Tibial artery (tissue), 4 donors: ENCODE measurements at regions not wholly inside any gene's neighbourhood (a gene's known extent, or its start where the extent isn't known, plus 50 kb on each side); places are given as distances from the start of the nearest gene placed in this dataset.

Experiments used
- DNase-seq, 2 donors: peaks; one replicate each; pipeline ENCODE4 v3.0.0-alpha.2; 2019
- H3K27ac ChIP-seq, 2 donors: fragments of 200-600 bp; sonication (generic) in 1 of 2; 1 replicate in 1 of 2; 2 replicates in 1 of 2; pipeline ENCODE4 v1.5.1; 2018 to 2019; ENCODE audit warnings: mild to moderate bottlenecking in 1 of 2
- H3K27me3 ChIP-seq, 2 donors: fragments of 200-600 bp; sonication (generic) in 1 of 2; one replicate each; pipeline versions ENCODE4 v1.5.1 to v1.6.0; 2016 to 2019
- H3K36me3 ChIP-seq, 3 donors: fragments of 200-600 bp; sonication (generic) in 2 of 3; one replicate each; pipeline ENCODE4 v1.5.1; 2016 to 2019; ENCODE audit warnings: mild to moderate bottlenecking in 2 of 3
- H3K4me1 ChIP-seq, 4 donors: fragments of 200-600 bp; sonication (generic) in 2 of 4; 1 replicate in 3 of 4; 2 replicates in 1 of 4; pipeline ENCODE4 v1.5.1; 2016 to 2019
- H3K4me3 ChIP-seq, 2 donors: fragments of 200-600 bp; sonication (generic) in 1 of 2; 1 replicate in 1 of 2; 2 replicates in 1 of 2; pipeline ENCODE4 v1.5.1; 2018 to 2019; ENCODE audit warnings: mild to moderate bottlenecking in 2 of 2
- H3K9me3 ChIP-seq, 3 donors: fragments of 200-600 bp; sonication (generic) in 1 of 3; one replicate each; pipeline ENCODE4 v1.5.1; 2016 to 2019
- intact Hi-C: fragments of 100-400 bp; cut with DNase I; formaldehyde crosslinking; loops from one replicate; pipeline ENCODE4 v1.15.0; 2023; ENCODE audit warnings: low total_unique reads
- TF ChIP-seq, protein P1 (sequence below), 2 experiments: fragments of 200-600 bp in 1 of 2; fragments of 450-650 bp in 1 of 2; IDR thresholded peaks; one replicate each; pipeline ENCODE4 v1.5.1; 2017 to 2019; ENCODE audit warnings: antibody characterized with exemption in 2 of 2, mild to moderate bottlenecking in 1 of 2, moderate library complexity in 1 of 2

GRCh38 chr10:121121462-121121861, 270.3 kb downstream of the WDR11 start:
- TF ChIP-seq, protein P1, sequence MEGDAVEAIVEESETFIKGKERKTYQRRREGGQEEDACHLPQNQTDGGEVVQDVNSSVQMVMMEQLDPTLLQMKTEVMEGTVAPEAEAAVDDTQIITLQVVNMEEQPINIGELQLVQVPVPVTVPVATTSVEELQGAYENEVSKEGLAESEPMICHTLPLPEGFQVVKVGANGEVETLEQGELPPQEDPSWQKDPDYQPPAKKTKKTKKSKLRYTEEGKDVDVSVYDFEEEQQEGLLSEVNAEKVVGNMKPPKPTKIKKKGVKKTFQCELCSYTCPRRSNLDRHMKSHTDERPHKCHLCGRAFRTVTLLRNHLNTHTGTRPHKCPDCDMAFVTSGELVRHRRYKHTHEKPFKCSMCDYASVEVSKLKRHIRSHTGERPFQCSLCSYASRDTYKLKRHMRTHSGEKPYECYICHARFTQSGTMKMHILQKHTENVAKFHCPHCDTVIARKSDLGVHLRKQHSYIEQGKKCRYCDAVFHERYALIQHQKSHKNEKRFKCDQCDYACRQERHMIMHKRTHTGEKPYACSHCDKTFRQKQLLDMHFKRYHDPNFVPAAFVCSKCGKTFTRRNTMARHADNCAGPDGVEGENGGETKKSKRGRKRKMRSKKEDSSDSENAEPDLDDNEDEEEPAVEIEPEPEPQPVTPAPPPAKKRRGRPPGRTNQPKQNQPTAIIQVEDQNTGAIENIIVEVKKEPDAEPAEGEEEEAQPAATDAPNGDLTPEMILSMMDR (IDR thresholded peaks at IDR 0.05): no peak
- Histone ChIP-seq H3K4me1 (no peaks in the 10 kb centered on the region), H3K4me3 (no peak overlapping the region), H3K36me3 (no peaks in the 10 kb centered on the region), H3K27me3 (no peaks in the 10 kb centered on the region), H3K9me3 (peaks cover 0 to 7% (median 0%) of the 10 kb centered on the region in 3 donors), H3K27ac (no peak overlapping the region)
- intact Hi-C loops: no loop called here
- DNase-seq: no peak

DNA sequence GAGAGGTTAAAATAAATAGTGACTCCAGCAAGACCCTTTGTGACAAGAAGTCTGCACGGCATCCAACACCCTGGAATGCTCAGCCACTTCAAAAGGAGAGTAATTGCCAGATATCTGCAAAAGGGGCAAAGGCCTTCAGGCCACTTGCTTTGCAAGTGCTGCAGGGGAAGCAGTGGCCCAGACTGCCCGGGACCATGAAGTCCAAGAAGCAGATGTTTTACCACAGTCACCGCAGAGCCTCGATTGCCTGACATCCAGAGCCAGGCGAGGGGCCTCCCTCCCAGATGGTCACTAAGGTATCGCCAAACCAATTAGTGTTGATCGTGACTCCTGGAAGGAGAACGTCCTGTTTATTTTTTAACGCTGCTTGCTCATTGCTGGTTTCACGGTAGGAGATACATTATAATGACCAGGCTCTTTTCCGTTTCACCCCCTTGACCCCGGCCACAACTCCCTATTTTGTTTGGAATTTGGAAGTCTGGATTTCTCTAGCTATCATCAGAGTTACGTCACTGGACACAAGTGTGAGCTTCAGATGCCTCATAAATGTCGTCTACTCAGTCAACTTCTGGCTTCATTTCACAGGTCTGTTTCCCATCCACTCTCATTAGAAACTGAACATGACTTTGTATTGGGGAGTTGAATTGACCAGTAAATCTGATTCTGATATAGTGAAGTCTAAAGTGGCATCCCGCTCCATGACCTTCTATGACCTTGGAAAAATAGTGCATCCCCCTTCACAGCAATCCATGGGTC, 276.2 kb downstream of the WDR11 start:
- Histone ChIP-seq H3K27me3 (no peaks in the 10 kb centered on the region), H3K9me3 (peaks cover 0 to 7% (median 0%) of the 10 kb centered on the region in 3 donors), H3K27ac (no peak overlapping the region), H3K4me3 (no peak overlapping the region), H3K36me3 (no peaks in the 10 kb centered on the region), H3K4me1 (no peaks in the 10 kb centered on the region)
- intact Hi-C loops: no loop called here
- TF ChIP-seq, protein P1 (IDR thresholded peaks at IDR 0.05): no peak
- DNase-seq: no peak

GRCh38 chr10:121128164-121128563, 277.0 kb downstream of the WDR11 start:
- TF ChIP-seq, protein P1 (IDR thresholded peaks at IDR 0.05): no peak
- Histone ChIP-seq H3K36me3 (no peaks in the 10 kb centered on the region), H3K27me3 (no peaks in the 10 kb centered on the region), H3K4me3 (no peak overlapping the region), H3K27ac (no peak overlapping the region), H3K9me3 (peaks cover 0 to 5% (median 0%) of the 10 kb centered on the region in 3 donors), H3K4me1 (no peaks in the 10 kb centered on the region)
- intact Hi-C loops: no loop called here
- no peak for DNase-seq

- intact Hi-C loops: no loop called here
These were observed 278.1 kb downstream of the WDR11 start for GRCh38 chr10:121129266-121129665.

GRCh38 chr10:121130382-121130781, 279.2 kb downstream of the WDR11 start:
- Histone ChIP-seq H3K4me1 (no peaks in the 10 kb centered on the region), H3K27me3 (no peaks in the 10 kb centered on the region), H3K27ac (no peak overlapping the region), H3K9me3 (no peaks in the 10 kb centered on the region), H3K36me3 (no peaks in the 10 kb centered on the region), H3K4me3 (no peak overlapping the region)
- no peak for DNase-seq
- TF ChIP-seq, protein P1 (IDR thresholded peaks at IDR 0.05): no peak
- intact Hi-C loops: no loop called here

More at GRCh38 chr10:121129266-121129665, 278.1 kb downstream of the WDR11 start:
- no peaks in the 10 kb centered on the region for H3K27me3 ChIP-seq
- H3K36me3 ChIP-seq: no peaks in the 10 kb centered on the region
- TF ChIP-seq, protein P1 (IDR thresholded peaks at IDR 0.05): no peak
- H3K27ac ChIP-seq: no peak overlapping the region
- no peaks in the 10 kb centered on the region for H3K9me3 ChIP-seq
- H3K4me1 ChIP-seq: no peaks in the 10 kb centered on the region
- no peak for DNase-seq
- no peak overlapping the region for H3K4me3 ChIP-seq
